GM21381 (cell line): ENCODE measurements at regions not wholly inside any gene's neighbourhood (a gene's known extent, or its start where the extent isn't known, plus 50 kb on each side); places are given as distances from the start of the nearest gene placed in this dataset.
"Not testable (repeated sequence)": the region's sequence is repeated elsewhere in the genome, so short reads cannot be mapped to it uniquely, and the experiment has no call there.

Source experiments
- ATAC-seq: cut with Tn5 transposase; IDR thresholded peaks from one replicate; pipeline ENCODE4 v1.9.1; 2021; ENCODE audit warnings: mild to moderate bottlenecking, moderate library complexity; ENCODE audit not compliant: unreplicated experiment

DNA sequence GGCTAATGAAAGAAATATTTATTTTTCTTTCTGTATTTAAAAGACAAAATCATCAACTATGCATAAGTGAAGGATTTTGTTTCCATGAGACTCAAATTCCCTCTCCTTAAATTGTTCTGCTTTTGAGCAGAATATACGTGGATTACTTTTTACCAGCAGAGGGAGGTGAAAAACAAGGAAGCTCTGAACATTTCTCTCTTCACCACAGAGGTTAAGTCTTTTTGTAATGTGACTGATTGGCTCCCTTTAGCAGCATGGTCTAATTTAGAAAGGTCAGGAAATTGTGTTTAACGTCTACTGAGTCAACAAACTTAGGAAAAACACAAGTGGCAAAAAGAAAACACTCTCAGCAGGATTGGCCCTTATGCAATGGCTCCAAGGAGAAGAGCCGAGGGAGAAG lies 55.1 kb upstream of the F9 start:
- ATAC-seq, result no peak

DNA sequence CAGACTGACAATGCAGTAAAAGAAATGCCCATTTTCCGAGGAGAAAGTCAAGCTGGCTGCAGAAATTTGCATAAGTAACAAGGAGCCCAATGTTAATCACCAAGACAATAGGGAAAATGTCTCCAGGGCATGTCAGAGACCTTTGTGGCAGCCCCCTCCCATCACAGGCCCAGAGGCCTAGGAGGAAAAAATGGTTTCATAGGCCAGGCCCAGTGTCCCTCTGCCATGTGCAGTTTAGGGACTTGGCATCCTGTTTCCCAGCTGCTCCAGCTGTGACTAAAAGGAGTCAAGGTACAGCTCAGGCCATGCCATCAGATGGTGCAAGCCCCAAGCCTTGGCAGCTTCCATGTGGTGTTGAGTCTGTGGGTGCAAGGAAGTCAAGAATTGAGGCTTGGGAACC lies 68.6 kb upstream of the F9 start:
- not testable (repeated sequence) for ATAC-seq

DNA sequence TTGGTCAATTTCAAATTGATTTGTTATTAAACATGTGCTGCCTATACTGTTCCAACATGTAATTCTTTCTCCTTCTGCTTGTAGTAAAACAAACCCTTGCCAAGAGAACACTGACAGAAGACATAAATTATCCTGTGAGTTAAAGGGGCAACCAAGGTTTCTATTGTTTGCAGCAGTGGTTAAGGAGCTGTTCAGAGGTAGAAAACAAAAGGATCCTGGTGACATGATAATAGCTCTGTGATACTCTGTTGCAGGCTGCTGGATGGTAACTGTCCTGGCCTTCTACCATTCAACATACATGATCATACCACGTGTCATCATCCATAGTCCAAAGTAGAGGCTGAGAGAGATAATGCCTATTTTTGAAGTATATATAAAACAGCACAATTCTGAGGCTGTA lies 75.8 kb upstream of the F9 start:
- ATAC-seq, result no peak

DNA sequence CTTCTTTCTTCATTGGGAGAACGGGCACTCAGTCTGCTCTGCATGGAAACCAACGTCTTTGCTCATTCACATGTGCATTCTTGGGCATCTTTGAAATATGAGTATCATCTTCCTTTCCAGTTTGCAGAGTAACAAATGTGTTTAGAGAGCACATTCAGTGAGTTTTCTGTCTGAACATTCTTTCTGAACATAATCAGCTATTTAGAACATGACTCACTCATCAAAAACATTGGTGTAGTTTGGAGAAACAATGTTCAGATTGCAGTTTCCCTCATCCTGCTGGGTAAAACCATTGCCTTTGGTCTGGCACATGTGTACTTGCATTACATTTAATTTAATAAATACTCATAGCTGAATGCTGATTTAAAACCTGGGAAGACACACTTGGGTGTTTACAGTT lies 81.5 kb upstream of the F9 start:
- ATAC-seq, result no peak

DNA sequence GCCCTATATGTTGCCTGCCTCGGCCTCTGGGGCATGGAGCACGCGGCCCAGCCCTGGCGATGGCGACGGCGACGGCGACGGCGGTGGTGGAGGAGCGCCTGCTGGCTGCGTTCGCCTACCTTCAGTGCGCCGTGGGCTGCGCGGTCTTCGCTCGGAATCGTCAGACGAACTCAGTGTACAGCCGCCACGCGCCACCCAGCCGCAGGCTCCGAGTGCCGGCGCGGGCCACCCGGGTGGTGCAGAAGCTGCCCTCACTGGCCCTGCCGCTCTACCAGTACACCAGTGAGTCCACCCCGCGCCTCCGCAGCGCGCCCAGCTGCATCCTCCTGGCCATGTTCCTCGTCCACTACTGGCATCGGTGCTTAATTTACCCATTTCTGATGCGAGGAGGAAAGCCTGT lies 83.7 kb upstream of the F9 start:
- ATAC-seq, result no peak

DNA sequence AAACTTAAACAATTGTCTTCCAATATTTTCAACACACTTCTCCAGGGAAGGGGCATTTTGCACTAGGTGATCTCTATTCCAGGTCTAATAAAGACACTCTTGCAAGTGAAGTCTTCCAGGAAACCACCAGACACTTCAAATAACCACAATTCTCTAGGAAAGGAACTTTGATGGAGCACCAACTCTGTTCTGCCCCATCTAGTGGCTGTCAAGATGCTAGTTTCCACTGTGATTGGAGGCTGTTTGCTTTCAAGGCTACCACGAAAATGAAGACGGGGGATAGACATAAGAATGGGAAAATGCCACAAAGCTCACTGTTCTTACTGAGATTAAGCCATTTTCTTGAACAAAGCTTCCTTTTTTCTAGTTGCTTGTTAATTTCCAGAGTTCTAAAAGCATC lies 100.6 kb upstream of the F9 start:
- ATAC-seq, result no peak

DNA sequence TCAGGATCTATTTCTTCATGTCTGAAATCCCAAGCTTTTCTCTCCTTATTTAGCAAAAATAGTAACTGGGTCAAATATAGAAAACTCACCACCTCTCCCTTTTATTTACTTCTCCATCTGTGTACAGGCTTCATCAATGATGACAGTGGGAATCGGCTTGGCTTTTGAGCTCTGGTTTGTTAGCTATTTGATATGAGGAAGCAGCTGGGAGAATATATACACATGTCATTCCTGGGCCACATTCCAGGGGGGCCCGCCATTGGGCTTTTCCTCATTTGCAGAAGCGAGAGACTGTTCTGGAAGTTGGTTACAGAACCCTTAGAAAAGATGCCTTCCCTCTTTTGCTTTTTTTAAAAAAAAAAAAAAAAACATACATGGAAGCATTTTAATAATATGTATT lies 107.4 kb upstream of the F9 start:
- no peak for ATAC-seq

DNA sequence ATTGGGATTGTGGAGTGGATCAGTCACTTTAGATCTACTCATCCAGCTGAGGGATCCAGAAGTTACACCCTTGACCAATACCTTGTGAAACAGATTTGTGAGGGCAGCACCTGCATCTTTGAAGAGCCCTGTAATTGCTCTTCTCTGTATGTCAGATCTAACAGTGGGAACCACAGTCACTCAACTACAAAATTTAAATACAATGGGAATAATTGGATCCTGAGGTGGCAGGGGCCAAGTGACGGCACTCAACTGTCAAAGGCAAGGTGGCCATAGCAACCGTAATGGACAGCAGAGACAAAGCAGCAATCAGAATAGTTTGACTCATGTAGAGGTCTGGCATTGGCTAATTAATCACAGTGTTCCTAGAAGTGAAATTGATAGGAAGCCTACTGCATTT lies 132.3 kb upstream of the F9 start:
- not testable (repeated sequence) for ATAC-seq

DNA sequence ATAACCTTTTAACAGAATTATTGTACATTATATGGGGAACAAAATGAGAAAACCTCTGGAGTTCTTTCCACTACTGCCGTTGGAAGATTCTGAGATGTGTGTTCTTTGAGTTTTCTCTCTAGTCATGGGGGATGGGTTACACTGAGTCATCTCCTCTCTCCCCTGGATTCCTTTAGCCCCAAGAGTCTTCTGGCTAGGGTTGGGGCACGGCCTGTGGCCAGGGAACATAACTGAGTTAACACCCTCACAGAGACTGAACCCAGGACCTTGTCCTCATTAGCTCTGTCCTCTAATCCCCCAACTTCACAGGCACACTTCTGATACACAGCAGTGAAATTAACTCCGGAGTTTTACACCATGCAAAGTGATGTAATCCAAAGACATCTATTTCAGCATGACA lies 142.3 kb upstream of the F9 start:
- ATAC-seq, result no peak

DNA sequence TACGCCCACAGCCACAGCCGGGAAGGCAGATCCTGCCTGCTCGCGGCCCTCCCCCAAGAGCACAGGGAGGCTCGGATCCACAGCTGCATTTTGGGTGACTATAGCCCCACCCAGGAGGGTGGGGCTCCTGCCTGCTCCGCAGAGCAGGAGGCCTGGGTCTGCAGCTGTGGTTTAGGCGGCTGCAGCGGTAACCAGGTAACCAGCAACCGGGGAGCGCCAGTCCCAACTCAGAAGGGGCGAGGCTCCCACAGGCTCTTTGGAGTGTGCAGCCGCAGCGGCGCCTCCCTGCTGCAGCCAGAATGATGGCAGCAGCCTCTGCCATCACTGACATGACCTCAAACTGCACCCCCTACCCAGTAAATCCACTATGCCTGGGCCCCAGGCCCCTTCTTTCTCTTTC lies 148.0 kb upstream of the F9 start:
- no peak for ATAC-seq

DNA sequence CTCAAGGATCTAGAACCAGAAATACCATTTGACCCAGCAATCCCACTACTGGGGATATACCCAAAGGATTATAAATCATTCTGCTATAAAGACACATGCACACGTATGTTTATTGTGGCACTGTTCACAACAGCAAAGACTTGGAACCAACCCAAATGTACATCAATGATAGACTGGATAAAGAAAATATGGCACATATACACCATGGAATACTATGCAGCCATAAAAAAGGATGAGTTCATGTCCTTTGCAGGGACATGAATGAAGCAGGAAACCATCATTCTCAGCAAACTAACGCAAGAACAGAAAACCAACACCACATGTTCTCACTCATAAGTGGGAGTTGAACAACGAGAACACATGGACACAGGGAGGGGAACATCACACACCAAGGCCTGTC lies 154.0 kb upstream of the F9 start:
- not testable (repeated sequence) for ATAC-seq

DNA sequence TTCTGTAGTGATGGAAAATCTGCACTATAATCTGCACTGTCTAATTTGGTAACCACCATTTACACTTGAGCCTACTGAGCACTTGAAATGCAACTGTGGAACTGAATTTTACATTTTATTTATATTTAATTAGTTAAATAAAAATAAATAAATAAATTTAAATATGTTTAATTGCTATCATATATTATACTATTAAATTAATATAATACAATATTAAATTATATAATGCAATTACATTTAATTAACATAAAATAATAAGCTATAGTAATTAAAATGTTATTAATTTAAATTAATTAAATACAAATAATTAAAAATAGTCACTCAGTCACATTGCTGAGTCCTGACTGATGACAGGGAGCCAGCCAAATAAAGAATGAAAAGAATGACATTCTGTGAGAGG lies 170.2 kb upstream of the F9 start:
- ATAC-seq, result no peak

DNA sequence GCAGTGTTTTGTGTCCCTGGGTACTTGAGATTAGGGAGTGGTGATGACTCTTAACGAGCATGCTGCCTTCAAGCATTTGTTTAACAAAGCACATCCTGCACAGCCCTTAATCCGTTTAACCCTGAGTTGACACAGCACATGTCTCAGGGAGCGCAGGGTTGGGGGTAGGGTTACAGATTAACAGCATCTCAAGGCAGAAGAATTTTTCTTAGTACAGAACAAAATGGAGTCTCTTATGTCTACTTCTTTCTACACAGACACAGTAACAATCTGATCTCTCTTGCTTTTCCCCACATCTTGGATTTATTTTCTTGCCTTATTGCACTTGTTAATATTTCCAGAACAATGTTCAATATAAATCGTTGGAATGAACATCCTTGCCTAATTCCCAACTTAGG lies 187.9 kb upstream of the F9 start:
- not testable (repeated sequence) for ATAC-seq

DNA sequence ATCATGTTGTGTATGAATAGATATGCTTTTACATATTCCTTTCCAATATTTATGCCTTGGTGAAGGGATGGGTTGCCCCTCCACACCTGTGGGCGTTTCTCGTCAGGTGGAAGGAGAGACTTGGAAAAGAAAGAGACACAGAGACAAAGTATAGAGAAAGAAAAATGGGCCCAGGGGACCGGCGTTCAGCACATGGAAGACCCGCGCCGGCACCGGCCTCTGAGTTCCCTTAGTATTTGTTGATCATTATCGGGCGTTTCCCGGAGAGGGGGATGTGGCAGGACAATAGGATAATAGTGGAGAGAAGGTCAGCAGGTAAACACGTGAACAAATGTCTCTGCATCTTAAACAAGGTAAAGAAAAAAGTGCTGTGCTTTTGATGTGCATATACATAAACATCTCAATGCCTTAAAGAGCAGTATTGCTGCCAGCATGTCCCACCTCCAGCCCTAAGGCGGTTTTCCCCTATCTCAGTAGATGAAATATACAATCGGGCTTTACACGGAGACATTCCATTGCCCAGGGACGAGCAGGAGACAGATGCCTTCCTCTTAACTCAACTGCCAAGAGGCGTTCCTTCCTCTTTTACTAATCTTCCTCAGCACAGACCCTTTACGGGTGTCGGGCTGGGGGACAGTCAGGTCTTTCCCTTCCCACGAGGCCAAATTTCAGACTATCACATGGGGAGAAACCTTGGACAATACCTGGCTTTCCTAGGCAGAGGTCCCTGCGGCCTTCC lies 188.5 kb upstream of the F9 start:
- ATAC-seq, result not testable (repeated sequence)

DNA sequence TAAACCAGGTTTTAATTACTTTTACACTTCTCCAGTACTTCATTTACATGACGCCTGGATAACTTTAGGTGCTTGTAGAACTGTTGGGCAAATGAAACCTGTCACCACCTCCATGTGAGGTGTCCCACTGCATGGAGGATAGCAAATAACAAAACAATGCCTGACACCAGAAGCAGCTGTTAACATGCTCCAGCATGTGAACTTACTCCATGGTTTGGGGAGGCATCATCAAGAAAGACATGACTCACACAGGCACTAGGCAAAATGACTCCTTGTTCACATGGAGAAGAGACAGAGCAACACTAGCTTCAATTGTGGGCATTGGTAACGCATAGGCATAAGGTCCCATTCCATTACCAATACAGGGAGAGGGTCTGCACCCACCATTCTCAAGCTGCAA lies 198.1 kb upstream of the F9 start:
- no peak for ATAC-seq

DNA sequence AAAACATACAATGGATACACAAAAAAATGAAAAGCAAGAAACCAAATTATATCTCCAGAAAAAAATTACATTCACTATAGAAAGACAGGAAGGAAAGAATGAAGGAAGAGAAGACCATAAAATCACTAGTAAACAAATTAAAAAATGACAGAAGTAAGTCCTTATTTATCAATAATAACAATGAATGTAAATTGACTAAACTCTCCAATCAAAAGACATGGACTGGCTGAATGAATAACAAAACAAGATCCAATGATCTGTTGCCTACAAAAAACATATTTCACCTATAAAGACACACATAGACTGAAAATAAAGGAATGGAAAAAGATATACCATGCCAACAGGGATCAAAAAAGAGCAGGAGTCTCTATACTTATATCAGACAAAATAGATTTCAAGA lies 203.2 kb upstream of the F9 start:
- no peak for ATAC-seq

DNA sequence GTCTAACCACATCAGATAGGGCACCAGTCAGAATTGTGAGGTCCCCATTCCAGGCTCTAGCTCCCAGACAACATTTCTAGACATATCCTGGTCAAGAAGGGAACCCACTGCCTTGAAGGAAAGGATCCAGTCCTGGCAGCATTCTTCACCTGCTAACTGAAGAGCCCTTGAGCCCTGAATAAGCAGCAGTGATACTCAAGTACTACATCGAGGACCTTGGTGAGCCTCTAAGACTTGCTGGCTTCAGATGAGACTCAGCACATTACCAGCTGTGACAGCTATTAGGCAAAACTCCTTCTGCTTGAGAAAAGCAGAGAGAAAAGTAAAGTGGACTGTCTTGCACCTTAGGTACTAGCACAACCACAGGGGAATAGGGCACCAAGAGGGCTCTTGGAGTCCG lies 205.8 kb upstream of the F9 start:
- ATAC-seq, result no peak

DNA sequence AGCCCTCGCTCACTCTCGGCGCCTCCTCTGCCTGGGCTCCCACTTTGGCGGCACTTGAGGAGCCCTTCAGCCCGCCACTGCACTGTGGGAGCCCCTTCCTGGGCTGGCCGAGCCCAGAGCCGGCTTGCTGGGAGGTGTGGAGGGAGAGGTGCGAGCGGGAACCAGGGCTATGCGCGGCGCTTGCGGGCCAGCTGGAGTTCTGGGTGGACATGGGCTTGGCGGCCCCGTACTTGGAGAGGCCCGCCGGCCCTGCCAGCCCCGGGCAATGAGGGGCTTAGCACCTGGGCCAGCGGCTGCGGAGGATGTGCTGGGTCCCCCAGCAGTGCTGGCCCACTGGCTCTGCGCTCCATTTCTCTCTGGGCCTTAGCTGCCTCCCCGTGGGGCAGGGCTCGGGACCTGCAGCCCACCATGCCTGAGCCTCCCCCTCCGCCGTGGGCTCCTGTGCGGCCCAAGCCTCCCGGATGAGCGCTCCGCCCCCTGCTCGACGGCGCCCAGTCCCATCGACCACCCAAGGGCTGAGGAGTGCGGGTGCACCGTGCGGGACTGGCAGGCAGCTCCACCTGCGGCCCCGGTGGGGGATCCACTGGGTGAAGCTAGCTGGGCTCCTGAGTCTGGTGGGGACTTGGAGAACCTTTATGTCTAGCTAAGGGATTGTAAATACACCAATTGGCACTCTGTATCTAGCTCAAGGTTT lies 209.7 kb upstream of the F9 start:
- not testable (repeated sequence) for ATAC-seq

DNA sequence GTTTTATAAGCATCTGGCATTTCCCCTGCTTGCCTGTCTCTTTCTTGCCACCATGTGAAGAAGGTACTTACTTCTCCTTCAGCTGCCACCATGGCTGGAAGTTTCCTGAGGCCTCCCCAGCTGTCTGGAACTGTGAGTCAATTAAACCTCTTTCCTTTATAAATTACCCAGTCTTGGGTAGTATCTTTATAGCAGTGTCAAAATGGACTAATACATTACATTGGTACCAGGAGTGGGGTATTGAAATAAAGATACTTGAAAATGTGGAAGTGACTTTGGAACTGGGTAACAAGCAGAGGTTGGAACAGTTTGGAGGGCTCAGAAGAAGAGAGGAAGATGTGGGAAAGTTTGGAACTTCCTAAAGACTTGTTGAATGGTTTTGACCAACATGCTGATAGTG lies 223.9 kb upstream of the F9 start:
- ATAC-seq, result not testable (repeated sequence)

DNA sequence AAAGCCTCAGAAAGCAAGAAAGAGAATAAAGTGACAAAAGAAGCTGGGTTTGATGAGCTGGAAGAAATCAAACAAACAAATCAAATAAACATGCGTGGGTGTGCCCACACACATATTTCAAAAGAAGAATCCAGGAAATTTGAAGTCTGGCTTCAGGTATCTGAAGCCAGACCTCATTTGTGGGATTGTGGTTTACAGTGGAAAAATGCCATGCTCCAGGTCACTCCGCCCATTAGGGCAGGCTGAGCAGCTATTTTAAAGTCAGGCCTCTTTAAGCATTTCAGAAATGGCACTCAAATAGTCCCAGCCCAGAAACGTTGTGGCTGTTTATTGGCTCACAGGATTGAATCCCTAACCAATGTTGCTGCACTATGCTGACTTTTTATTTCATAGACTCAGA lies 226.1 kb upstream of the F9 start:
- no peak for ATAC-seq

DNA sequence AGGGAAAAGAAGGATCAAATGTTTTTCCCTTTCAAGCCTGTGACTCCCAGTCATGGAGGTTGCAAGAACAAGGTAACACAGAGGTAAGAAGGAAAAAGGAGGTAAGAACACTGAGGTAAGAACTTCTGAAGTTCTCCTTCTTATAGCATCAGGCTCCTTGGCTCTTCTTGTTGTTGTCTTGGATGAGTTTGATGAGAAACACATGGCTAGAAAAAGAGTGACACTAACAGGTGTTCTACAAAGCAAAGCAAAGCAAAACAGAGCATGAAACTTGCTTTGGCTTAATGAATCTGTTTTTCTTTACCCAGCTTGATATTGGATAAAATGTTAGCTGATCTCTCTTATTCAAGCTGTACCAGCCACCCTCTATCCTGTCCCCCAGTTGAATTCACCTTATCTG lies 231.2 kb upstream of the F9 start:
- no peak for ATAC-seq

DNA sequence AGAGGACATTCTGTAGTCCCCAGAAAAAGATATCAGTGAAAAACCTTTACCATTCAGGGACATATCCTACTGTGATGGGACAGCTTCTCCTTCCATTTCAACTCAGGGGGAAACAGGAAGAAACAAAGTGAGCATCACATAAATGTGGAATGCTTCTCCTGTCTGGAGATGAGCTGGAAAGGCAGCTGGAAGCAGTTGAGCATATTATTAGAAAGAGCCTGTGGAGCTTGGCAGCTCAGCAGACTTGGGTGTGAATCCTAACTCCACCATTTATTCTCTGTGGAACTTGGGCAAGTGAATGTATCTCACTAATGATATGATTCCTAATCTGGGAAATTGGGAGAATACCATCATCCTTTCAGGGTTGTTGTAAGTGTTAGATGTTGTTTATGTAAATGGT lies 232.1 kb upstream of the F9 start:
- no peak for ATAC-seq

DNA sequence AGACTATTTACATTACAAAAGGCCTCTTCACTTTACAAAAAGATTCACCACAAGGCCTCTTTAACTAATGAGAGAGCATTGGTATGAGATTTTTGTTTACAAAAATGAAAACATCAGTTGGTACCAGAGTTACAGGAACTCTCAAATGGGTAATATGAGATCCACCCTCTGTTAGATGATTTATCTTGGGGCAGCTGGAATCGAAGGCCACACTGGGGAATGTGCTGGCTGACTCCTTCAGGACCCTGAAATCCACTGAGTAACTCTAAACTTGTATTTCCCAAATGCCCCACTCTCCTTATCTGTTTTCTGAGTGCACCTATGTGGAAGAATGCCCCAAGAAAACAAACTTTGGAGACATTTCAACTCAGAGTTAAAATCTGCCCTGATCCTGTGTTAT lies 232.9 kb upstream of the F9 start:
- no peak for ATAC-seq
